ENCODE measurements at regions not wholly inside any gene's neighbourhood (a gene's known extent, or its start where the extent isn't known, plus 50 kb on each side); places are given as distances from the start of the nearest gene placed in this dataset.

GRCh38 chr5:34586117-34586885 lies 69.8 kb upstream of the RAI14 start:
- no peaks in the 10 kb centered on the region for H3K27me3 ChIP-seq (ENCODE audit: insufficient read depth, insufficient read length)
- H3K9ac ChIP-seq (ENCODE audit: insufficient read length, low read depth): no peak overlapping the region
- H3K4me1 ChIP-seq (ENCODE audit: insufficient read depth, insufficient read length): no peaks in the 10 kb centered on the region
- H3K36me3 ChIP-seq (ENCODE audit: insufficient read depth, insufficient read length, low read length): no peaks in the 10 kb centered on the region
- peaks cover 4% of the 10 kb centered on the region; the same call in 1 of the 2 replicates for H3K9me3 ChIP-seq (ENCODE audit: insufficient read depth, low read length)
- no peak for DNase-seq (ENCODE audit: low read depth, low spot score)
- TF ChIP-seq SUZ12 (IDR thresholded peaks at IDR 0.05; ENCODE audit: extremely low read depth, insufficient read depth, insufficient read length) (no peak), ZNF274 (IDR thresholded peaks at IDR 0.05; ENCODE audit: low read depth, low read length) (no peak)
- H3K4me3 ChIP-seq (ENCODE audit: insufficient read length, low read depth): no peak overlapping the region

- DNase-seq (ENCODE audit: low read depth, low spot score): no peak
- TF ChIP-seq SUZ12 (IDR thresholded peaks at IDR 0.05; ENCODE audit: extremely low read depth, insufficient read depth, insufficient read length) (no peak), YY1 (IDR thresholded peaks at IDR 0.05; ENCODE audit: insufficient read depth, insufficient read length) (no peak), ZNF274 (IDR thresholded peaks at IDR 0.05; ENCODE audit: low read depth, low read length) (no peak)
- Histone ChIP-seq H3K9me3 (ENCODE audit: insufficient read depth, low read length) (peaks cover 4% of the 10 kb centered on the region; the same call in 1 of the 2 replicates), H3K27me3 (ENCODE audit: insufficient read depth, insufficient read length) (no peaks in the 10 kb centered on the region), H3K4me3 (ENCODE audit: insufficient read length, low read depth) (no peak overlapping the region), H3K4me1 (ENCODE audit: insufficient read depth, insufficient read length) (no peaks in the 10 kb centered on the region), H3K9ac (ENCODE audit: insufficient read length, low read depth) (no peak overlapping the region), H3K36me3 (ENCODE audit: insufficient read depth, insufficient read length, low read length) (no peaks in the 10 kb centered on the region)
Observed at GRCh38 chr5:34587355-34588241, 68.5 kb upstream of the RAI14 start.

- Histone ChIP-seq H3K4me1 (ENCODE audit: insufficient read depth, insufficient read length) (no peaks in the 10 kb centered on the region), H3K9ac (ENCODE audit: insufficient read length, low read depth) (no peak overlapping the region), H3K9me3 (ENCODE audit: insufficient read depth, low read length) (no peaks in the 10 kb centered on the region), H3K36me3 (ENCODE audit: insufficient read depth, insufficient read length, low read length) (no peaks in the 10 kb centered on the region), H3K27me3 (ENCODE audit: insufficient read depth, insufficient read length) (no peaks in the 10 kb centered on the region), H3K4me3 (ENCODE audit: insufficient read length, low read depth) (no peak overlapping the region)
- no peak for DNase-seq (ENCODE audit: low read depth, low spot score)
- no peak for TF ChIP-seq ZNF274 (IDR thresholded peaks at IDR 0.05; ENCODE audit: low read depth, low read length)
- no peak for TF ChIP-seq SUZ12 (IDR thresholded peaks at IDR 0.05; ENCODE audit: extremely low read depth, insufficient read depth, insufficient read length)
- no peak for TF ChIP-seq YY1 (IDR thresholded peaks at IDR 0.05; ENCODE audit: insufficient read depth, insufficient read length)
Observed at GRCh38 chr5:34589832-34590231, 66.3 kb upstream of the RAI14 start.

GRCh38 chr5:34591723-34592122 lies 64.4 kb upstream of the RAI14 start:
- no peaks in the 10 kb centered on the region for H3K27me3 ChIP-seq (ENCODE audit: insufficient read depth, insufficient read length)
- TF ChIP-seq ZNF274 (IDR thresholded peaks at IDR 0.05; ENCODE audit: low read depth, low read length) (no peak), YY1 (IDR thresholded peaks at IDR 0.05; ENCODE audit: insufficient read depth, insufficient read length) (no peak), SUZ12 (IDR thresholded peaks at IDR 0.05; ENCODE audit: extremely low read depth, insufficient read depth, insufficient read length) (no peak)
- H3K4me3 ChIP-seq (ENCODE audit: insufficient read length, low read depth): no peak overlapping the region
- no peaks in the 10 kb centered on the region for H3K36me3 ChIP-seq (ENCODE audit: insufficient read depth, insufficient read length, low read length)
- no peak for DNase-seq (ENCODE audit: low read depth, low spot score)
- no peaks in the 10 kb centered on the region for H3K9me3 ChIP-seq (ENCODE audit: insufficient read depth, low read length)
- no peak overlapping the region for H3K9ac ChIP-seq (ENCODE audit: insufficient read length, low read depth)
- H3K4me1 ChIP-seq (ENCODE audit: insufficient read depth, insufficient read length): no peaks in the 10 kb centered on the region

GRCh38 chr5:34597034-34598027 lies 58.8 kb upstream of the RAI14 start:
- no peak overlapping the region for H3K4me3 ChIP-seq (ENCODE audit: insufficient read length, low read depth)
- TF ChIP-seq ZNF274 (IDR thresholded peaks at IDR 0.05; ENCODE audit: low read depth, low read length) (no peak), SUZ12 (IDR thresholded peaks at IDR 0.05; ENCODE audit: extremely low read depth, insufficient read depth, insufficient read length) (no peak), YY1 (IDR thresholded peaks at IDR 0.05; ENCODE audit: insufficient read depth, insufficient read length) (no peak)
- H3K27me3 ChIP-seq (ENCODE audit: insufficient read depth, insufficient read length): no peaks in the 10 kb centered on the region
- no peak overlapping the region for H3K9ac ChIP-seq (ENCODE audit: insufficient read length, low read depth)
- no peaks in the 10 kb centered on the region for H3K36me3 ChIP-seq (ENCODE audit: insufficient read depth, insufficient read length, low read length)
- no peaks in the 10 kb centered on the region for H3K9me3 ChIP-seq (ENCODE audit: insufficient read depth, low read length)
- H3K4me1 ChIP-seq (ENCODE audit: insufficient read depth, insufficient read length): no peaks in the 10 kb centered on the region
- no peak for DNase-seq (ENCODE audit: low read depth, low spot score)

- H3K4me3 ChIP-seq (ENCODE audit: insufficient read length, low read depth): no peak overlapping the region
- DNase-seq (ENCODE audit: low read depth, low spot score): no peak
- no peaks in the 10 kb centered on the region for H3K4me1 ChIP-seq (ENCODE audit: insufficient read depth, insufficient read length)
- no peaks in the 10 kb centered on the region for H3K9me3 ChIP-seq (ENCODE audit: insufficient read depth, low read length)
- no peak for TF ChIP-seq SUZ12 (IDR thresholded peaks at IDR 0.05; ENCODE audit: extremely low read depth, insufficient read depth, insufficient read length)
- no peak for TF ChIP-seq ZNF274 (IDR thresholded peaks at IDR 0.05; ENCODE audit: low read depth, low read length)
- no peak for TF ChIP-seq YY1 (IDR thresholded peaks at IDR 0.05; ENCODE audit: insufficient read depth, insufficient read length)
- H3K36me3 ChIP-seq (ENCODE audit: insufficient read depth, insufficient read length, low read length): no peaks in the 10 kb centered on the region
- H3K27me3 ChIP-seq (ENCODE audit: insufficient read depth, insufficient read length): no peaks in the 10 kb centered on the region
- H3K9ac ChIP-seq (ENCODE audit: insufficient read length, low read depth): no peak overlapping the region
Observed at GRCh38 chr5:34598177-34598794, 57.8 kb upstream of the RAI14 start.

All from NT2/D1 (cell line).